Tibial nerve (tissue), 4 donors: ENCODE measurements at regions not wholly inside any gene's neighbourhood (a gene's known extent, or its start where the extent isn't known, plus 50 kb on each side); places are given as distances from the start of the nearest gene placed in this dataset.

ENCODE experiments used
- CTCF ChIP-seq, 5 experiments: fragments of 200-600 bp in 3 of 5; fragments of 450-650 bp in 2 of 5; sonication (generic) in 3 of 5; IDR thresholded peaks; one replicate each; pipeline ENCODE4 v1.5.1; 2016 to 2019; ENCODE audit warnings: antibody characterized with exemption in 5 of 5, mild to moderate bottlenecking in 3 of 5, moderate library complexity in 2 of 5
- EP300 ChIP-seq, 2 donors: sonication (generic); formaldehyde crosslinking; IDR thresholded peaks; one replicate each; pipeline ENCODE4 v1.6.1; 2017; ENCODE audit warnings: antibody characterized with exemption in 2 of 2, mild to moderate bottlenecking in 1 of 2
- POLR2A ChIP-seq, 2 donors: fragments of 450-650 bp; IDR thresholded peaks; one replicate each; pipeline ENCODE4 v1.6.1; 2017; ENCODE audit warnings: antibody characterized with exemption in 2 of 2, mild to moderate bottlenecking in 2 of 2, moderate library complexity in 2 of 2

DNA sequence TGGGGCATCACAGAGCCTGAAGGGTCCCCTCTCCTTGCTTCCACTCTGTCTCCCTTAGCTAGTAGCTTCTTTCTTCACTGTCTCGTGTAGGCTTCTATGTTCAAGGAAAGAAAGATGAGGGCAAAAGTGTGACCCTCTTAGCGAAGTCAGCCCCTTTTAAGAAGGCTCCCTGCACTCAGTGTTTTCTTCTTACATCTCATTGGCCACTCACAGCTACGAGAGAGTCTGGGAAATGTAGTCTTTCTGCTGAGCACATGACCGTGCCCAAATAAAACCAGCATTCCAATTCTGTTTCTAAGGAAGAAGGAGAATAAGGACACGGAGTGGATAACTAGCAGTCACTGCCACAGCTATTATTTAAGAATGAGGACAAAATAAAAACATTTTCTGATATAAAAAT, 104.9 kb upstream of the TNR start:
- TF ChIP-seq POLR2A (IDR thresholded peaks at IDR 0.05) (no peak), CTCF (IDR thresholded peaks at IDR 0.05) (no peak), EP300 (IDR thresholded peaks at IDR 0.05) (no peak)
